Muscle layer of colon (tissue), 2 donors: ENCODE measurements at regions not wholly inside any gene's neighbourhood (a gene's known extent, or its start where the extent isn't known, plus 50 kb on each side); places are given as distances from the start of the nearest gene placed in this dataset.
"Not testable (repeated sequence)": the region's sequence is repeated elsewhere in the genome, so short reads cannot be mapped to it uniquely, and the experiment has no call there.

Experiments
- H3K27ac ChIP-seq: one replicate; pipeline ENCODE4 v1.7.0; 2013; ENCODE audit warnings: low read depth, mild to moderate bottlenecking, low read length, moderate library complexity
- H3K27me3 ChIP-seq, 2 donors: one replicate each; pipeline ENCODE4 v1.7.0; 2013; ENCODE audit warnings: low read length in 2 of 2, mild to moderate bottlenecking in 2 of 2; ENCODE audit not compliant: insufficient read depth in 2 of 2, control insufficient read depth in 1 of 2
- H3K36me3 ChIP-seq: one replicate; pipeline ENCODE4 v1.7.0; 2013; ENCODE audit warnings: mild to moderate bottlenecking, low read length; ENCODE audit not compliant: insufficient read depth
- H3K4me1 ChIP-seq: one replicate; pipeline ENCODE4 v1.7.0; 2013; ENCODE audit warnings: mild to moderate bottlenecking, low read length; ENCODE audit not compliant: insufficient read depth
- H3K4me3 ChIP-seq, 2 donors: one replicate each; pipeline ENCODE4 v1.7.0; 2013; ENCODE audit warnings: low read length in 2 of 2, low read depth in 1 of 2, mild to moderate bottlenecking in 1 of 2, moderate library complexity in 1 of 2
- H3K9ac ChIP-seq: one replicate; pipeline ENCODE4 v1.7.0; 2013; ENCODE audit warnings: low read length
- H3K9me3 ChIP-seq: one replicate; pipeline ENCODE4 v1.7.0; 2013; ENCODE audit warnings: mild to moderate bottlenecking, low read length
- donor health status: abdominal sarcoma.
- donor health status: Adenocarcinoma of cecum.

- H3K27me3 ChIP-seq = no peaks in the 10 kb centered on the region
- no peaks in the 10 kb centered on the region for H3K4me1 ChIP-seq
- no peak overlapping the region for H3K9ac ChIP-seq
- no peak overlapping the region for H3K4me3 ChIP-seq
- no peak overlapping the region for H3K27ac ChIP-seq
- no peaks in the 10 kb centered on the region for H3K36me3 ChIP-seq
- H3K9me3 ChIP-seq = no peaks in the 10 kb centered on the region
Observed at GRCh38 chr7:12833829-12834228, 146.4 kb downstream of the ARL4A start.

DNA sequence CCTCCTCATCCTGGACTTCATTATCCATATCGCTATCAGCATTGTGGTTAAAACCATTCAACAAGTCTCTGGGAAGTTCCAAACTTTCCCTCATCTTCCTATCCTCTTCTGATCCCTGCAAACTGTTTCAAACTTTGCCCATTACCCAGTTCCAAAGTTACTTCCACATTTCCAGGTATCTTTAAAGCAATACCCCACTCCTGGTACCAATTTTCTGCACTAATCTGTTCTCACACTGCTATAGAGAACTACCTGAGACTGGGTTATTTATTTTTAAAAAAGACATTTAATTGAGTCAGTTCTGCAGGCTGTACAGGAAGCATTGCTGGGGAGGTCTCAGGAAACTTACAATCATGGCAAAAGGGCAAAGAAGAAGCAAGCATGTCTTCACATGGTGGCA lies 147.3 kb downstream of the ARL4A start:
- Histone ChIP-seq H3K36me3 (no peaks in the 10 kb centered on the region), H3K9me3 (no peaks in the 10 kb centered on the region), H3K27me3 (no peaks in the 10 kb centered on the region), H3K27ac (no peak overlapping the region), H3K4me1 (no peaks in the 10 kb centered on the region), H3K9ac (no peak overlapping the region), H3K4me3 (no peak overlapping the region)

GRCh38 chr7:12839508-12840153 lies 152.2 kb downstream of the ARL4A start:
- H3K9ac ChIP-seq = no peak overlapping the region
- no peaks in the 10 kb centered on the region for H3K36me3 ChIP-seq
- no peaks in the 10 kb centered on the region for H3K9me3 ChIP-seq
- no peak overlapping the region for H3K4me3 ChIP-seq
- no peak overlapping the region for H3K27ac ChIP-seq
- H3K4me1 ChIP-seq = no peaks in the 10 kb centered on the region
- no peaks in the 10 kb centered on the region for H3K27me3 ChIP-seq

- not testable (repeated sequence) for H3K27me3 ChIP-seq, H3K4me3 ChIP-seq, H3K4me1 ChIP-seq, H3K9me3 ChIP-seq, H3K27ac ChIP-seq, H3K9ac ChIP-seq, H3K36me3 ChIP-seq
Observed at GRCh38 chr7:12844732-12845131, 157.3 kb downstream of the ARL4A start.

DNA sequence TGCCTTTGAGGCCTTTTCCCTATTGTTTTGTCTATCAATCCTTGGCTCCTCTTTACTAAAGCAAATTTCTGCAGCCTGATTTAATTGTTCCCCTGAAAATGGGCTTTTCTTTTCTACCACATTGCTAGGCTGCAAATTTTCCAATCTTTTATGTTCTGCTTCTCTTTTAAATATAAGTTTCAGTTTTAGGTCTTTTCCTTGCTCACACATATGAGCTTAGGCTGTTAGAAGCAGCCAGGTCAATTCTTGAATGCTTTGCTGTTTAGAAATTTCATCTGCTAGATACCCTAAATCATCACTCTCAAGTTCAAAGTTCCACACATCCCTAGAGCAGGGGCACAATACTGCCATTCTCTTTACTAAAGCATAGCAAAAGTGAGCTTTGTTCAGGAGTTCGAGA lies 159.6 kb downstream of the ARL4A start:
- H3K27ac ChIP-seq = no peak overlapping the region
- no peak overlapping the region for H3K9ac ChIP-seq
- H3K27me3 ChIP-seq = no peaks in the 10 kb centered on the region
- no peaks in the 10 kb centered on the region for H3K36me3 ChIP-seq
- no peaks in the 10 kb centered on the region for H3K9me3 ChIP-seq
- H3K4me1 ChIP-seq = no peaks in the 10 kb centered on the region
- H3K4me3 ChIP-seq = no peak overlapping the region

- H3K36me3 ChIP-seq = no peaks in the 10 kb centered on the region
- no peaks in the 10 kb centered on the region for H3K9me3 ChIP-seq
- H3K4me3 ChIP-seq = no peak overlapping the region
- H3K9ac ChIP-seq = no peak overlapping the region
- H3K27ac ChIP-seq = no peak overlapping the region
- H3K27me3 ChIP-seq = no peaks in the 10 kb centered on the region
- no peaks in the 10 kb centered on the region for H3K4me1 ChIP-seq
Observed at GRCh38 chr7:12851142-12851541, 163.7 kb downstream of the ARL4A start.

DNA sequence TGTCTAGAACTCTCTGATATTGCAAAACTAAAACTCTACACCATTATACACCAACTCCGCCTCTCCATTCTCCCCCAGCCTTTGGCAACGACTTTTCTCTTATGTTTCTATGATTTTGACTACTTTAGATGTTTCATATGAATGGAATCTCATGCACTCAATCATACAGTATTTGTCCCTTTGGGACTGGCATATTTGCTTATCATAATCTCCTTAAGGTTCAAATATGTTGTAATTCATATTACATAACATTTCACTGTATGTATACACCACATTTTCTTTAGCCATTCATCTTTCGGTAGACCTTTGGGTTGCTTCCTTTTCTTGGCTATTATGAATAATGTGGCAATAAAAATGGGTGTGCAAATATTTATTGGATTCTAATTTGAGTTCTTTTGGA lies 164.4 kb downstream of the ARL4A start:
- Histone ChIP-seq H3K9me3 (no peaks in the 10 kb centered on the region), H3K4me3 (no peak overlapping the region), H3K27ac (no peak overlapping the region), H3K9ac (no peak overlapping the region), H3K36me3 (no peaks in the 10 kb centered on the region), H3K4me1 (no peaks in the 10 kb centered on the region), H3K27me3 (no peaks in the 10 kb centered on the region)

- no peak overlapping the region for H3K27ac ChIP-seq
- H3K4me1 ChIP-seq = no peaks in the 10 kb centered on the region
- H3K4me3 ChIP-seq = no peak overlapping the region
- no peak overlapping the region for H3K9ac ChIP-seq
- H3K36me3 ChIP-seq = no peaks in the 10 kb centered on the region
- no peaks in the 10 kb centered on the region for H3K9me3 ChIP-seq
- H3K27me3 ChIP-seq = no peaks in the 10 kb centered on the region
Observed at GRCh38 chr7:12855036-12855435, 167.6 kb downstream of the ARL4A start.

GRCh38 chr7:12859761-12860160 lies 172.3 kb downstream of the ARL4A start:
- Histone ChIP-seq H3K36me3 (no peaks in the 10 kb centered on the region), H3K27ac (no peak overlapping the region), H3K27me3 (no peaks in the 10 kb centered on the region), H3K4me3 (no peak overlapping the region), H3K4me1 (no peaks in the 10 kb centered on the region), H3K9me3 (no peaks in the 10 kb centered on the region), H3K9ac (no peak overlapping the region)

DNA sequence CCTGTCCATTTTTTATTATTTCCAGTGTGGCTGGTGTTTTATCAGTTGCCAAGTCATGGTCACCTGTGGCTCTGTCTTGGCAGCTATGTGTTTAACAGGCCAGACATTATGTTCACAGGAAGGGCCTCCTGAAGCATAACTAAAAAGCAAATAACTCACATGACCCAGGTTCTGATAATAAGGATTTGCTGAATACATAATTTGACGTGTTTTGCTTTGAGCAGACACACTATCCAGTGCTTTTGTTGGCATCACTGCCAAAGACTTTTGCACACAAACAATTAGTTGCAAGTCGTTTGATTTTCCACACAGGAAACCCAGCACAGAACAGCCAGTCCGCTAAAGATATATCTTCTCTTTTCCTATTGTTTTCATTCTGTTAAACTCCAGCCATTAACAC lies 173.6 kb downstream of the ARL4A start:
- Histone ChIP-seq H3K9me3 (no peaks in the 10 kb centered on the region), H3K27ac (no peak overlapping the region), H3K27me3 (no peaks in the 10 kb centered on the region), H3K4me1 (no peaks in the 10 kb centered on the region), H3K9ac (no peak overlapping the region), H3K36me3 (no peaks in the 10 kb centered on the region), H3K4me3 (no peak overlapping the region)

DNA sequence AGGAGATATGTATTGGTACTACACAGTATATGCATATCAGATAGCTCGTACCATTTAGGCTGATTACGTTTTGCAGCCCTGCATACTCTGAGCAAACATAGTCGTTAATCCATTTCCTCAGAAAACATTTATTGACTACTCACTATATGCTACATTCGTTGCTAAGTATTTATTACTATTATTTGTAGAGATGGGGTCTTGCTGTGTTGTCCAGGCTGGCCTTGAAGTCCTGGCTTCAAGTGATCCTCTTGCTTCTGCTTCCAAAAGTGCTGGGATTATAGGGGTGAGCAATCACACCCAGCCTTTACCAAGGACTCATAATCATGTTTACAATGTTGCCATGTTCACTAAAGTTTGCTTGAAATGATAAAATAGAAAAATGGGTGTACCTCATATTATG lies 174.7 kb downstream of the ARL4A start:
- no peaks in the 10 kb centered on the region for H3K27me3 ChIP-seq
- H3K9ac ChIP-seq = no peak overlapping the region
- H3K27ac ChIP-seq = no peak overlapping the region
- no peak overlapping the region for H3K4me3 ChIP-seq
- H3K9me3 ChIP-seq = no peaks in the 10 kb centered on the region
- H3K4me1 ChIP-seq = no peaks in the 10 kb centered on the region
- no peaks in the 10 kb centered on the region for H3K36me3 ChIP-seq

GRCh38 chr7:12864470-12865046 lies 177.1 kb downstream of the ARL4A start:
- no peaks in the 10 kb centered on the region for H3K4me1 ChIP-seq
- H3K9ac ChIP-seq = no peak overlapping the region
- H3K27ac ChIP-seq = no peak overlapping the region
- H3K9me3 ChIP-seq = no peaks in the 10 kb centered on the region
- no peaks in the 10 kb centered on the region for H3K27me3 ChIP-seq
- H3K4me3 ChIP-seq = no peak overlapping the region
- no peaks in the 10 kb centered on the region for H3K36me3 ChIP-seq
